Muscle of back (tissue), 3 donors: ENCODE measurements at regions not wholly inside any gene's neighbourhood (a gene's known extent, or its start where the extent isn't known, plus 50 kb on each side); places are given as distances from the start of the nearest gene placed in this dataset.
A peak's percentile ranks its signal among the peaks of the same experiment; 100 is the strongest.
"Not testable (repeated sequence)": the region's sequence is repeated elsewhere in the genome, so short reads cannot be mapped to it uniquely, and the experiment has no call there.

Source experiments
- DNase-seq, 3 donors: peaks; one replicate each; pipeline versions ENCODE4 v3.0.0 to v3.0.0-alpha.2; 2013

DNA sequence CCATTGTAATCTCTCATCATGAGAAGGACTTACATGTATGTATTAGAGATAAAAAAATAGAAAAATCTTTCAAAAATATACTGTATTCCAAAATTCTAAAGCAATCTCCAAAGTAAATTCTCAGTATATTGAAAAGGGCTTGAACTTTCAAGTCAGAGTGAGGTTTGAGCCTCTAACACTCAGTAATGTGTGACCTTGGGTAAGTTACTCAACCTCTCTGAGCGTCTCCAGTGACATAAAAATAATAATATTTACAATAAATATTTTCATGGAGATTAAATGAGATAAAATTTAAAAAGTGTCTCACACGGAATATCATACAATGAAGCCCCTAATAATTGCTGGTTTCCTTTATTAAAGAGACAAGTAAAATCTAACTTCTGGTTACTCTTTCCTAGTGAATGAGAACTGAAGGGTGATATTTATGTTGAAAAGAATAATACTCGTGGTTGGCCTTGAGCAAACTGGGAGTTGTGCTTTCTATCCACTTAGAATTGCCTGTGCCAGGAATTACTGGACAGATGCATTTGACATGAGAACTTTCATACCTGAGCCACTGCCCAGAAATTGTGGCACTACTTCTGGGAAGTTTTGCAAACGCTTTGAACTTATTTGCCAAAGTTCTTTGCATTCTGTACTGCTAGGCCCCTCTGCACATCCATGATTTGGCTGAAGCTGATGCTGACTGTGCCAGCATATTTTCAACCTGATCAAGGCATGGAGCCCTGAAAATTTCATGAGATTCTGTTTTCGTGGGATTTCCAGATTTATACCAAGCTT lies 933.7 kb downstream of the GALC start:
- DNase-seq, result peak in 2 of 3 donors; percentile 63 to 72

DNA sequence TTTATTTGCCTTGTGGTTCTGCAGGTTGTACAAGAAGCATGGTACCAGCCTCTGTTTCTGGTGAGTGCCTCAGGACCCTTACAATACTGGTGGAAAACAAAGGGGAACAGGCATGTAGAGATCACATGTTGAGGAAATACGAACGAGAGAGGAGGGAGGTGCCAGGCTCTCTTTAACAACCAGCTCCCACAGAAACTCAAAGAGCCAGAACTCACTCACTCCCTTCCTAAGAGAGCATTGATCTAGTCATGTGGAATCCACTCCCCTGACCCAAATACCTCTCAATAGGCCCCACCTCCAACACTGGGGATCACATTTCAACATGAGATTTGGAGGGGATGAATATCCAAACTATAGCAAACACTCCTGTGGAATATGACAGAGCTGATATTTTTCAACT lies 938.0 kb downstream of the GALC start:
- no peak for DNase-seq

DNA sequence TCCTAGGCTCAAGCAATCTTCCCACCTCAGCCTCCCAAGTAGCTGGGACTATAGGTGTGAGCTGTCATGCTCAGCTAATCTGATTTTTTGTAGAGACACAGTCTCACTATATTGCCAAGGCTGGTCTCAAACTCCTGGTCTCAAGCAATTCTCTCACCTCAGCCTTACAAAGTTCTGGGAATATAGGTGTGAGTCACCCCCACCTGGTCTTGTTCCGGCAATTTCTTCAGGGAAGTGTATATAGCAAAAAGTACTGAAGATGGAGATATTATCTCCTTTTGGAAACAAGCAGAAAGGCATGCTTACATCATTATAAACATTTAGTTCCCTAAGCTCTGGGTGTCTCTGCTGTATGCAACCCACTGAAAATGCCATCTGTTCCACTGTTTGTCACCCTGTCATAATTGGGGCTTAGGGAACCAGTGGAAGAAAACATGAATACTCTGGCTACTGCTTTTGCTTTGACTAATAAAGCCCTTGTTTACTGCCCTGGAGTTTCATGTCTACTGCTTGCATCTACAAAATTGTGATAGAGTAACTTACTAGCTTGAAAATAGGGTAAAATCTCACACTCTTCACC lies 940.2 kb downstream of the GALC start:
- peak in 1 of 3 donors; percentile 17 for DNase-seq

DNA sequence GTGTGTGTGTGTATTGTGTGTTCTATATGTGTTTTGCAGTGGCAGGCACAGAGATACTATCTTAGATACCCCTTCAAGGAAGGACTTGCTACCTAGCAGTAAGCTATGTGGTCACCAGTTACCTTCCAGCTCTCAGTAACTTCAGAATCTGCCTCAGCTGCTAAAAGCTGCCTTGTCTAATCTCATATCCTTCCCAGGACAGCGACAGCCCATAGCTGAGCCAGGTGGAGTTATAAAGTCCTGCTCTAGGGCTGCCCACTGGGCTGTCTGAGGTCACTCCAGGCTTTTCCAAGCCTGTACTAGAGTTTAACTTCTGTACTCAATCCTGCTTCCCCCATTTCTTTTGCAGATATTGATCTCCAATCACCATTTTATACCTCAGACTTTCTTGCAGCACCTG lies 942.6 kb downstream of the GALC start:
- no peak for DNase-seq

- no peak for DNase-seq
Measured at GRCh38 chr14:87049950-87050349, 943.0 kb downstream of the GALC start.

- no peak for DNase-seq
Measured at GRCh38 chr14:87046960-87047359, 946.0 kb downstream of the GALC start.

DNA sequence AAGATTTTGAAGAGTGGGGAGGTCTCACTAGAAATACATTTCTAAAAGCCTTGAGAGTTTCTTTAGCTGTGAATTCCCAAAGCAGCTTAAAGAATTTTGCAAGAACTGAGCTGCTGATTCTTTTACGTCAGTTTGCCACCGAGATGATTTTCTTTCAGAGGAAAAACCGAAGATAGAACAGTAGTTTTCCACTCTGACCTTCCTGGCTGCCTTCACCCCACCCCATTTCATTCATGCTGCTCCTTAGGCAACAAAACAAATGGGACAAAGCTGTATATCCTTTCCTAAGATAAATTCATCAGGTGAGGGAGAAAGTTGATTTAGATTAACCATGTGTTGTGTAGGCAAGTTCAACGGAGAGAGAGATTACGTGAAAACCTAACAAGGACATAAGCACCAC lies 947.0 kb downstream of the GALC start:
- no peak for DNase-seq

GRCh38 chr14:87045246-87045645 lies 947.7 kb downstream of the GALC start:
- DNase-seq, result peak in 1 of 3 donors; percentile 49

GRCh38 chr14:87044807-87045206 lies 948.2 kb downstream of the GALC start:
- peak in 1 of 3 donors; percentile 26 for DNase-seq

- DNase-seq, result no peak
Measured at GRCh38 chr14:87043667-87044200, 949.2 kb downstream of the GALC start.

DNA sequence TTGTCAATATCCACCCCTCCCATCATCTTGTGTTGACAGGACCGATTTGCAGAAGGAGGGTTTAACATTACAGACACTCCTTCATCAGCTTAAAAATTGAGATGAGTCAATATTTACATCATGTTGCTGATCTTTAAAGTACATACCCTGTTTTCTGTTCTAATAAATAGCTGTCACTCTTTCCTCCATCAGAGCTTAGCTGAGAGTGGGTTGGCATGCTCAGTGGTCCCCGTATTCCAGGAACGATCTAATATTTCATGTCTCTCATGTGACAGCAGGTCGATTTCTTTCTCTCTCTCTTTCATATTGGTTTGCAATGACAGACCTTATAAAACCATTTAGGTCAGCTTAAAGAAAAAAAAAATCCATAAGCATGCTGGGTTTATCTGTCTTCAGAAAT lies 950.6 kb downstream of the GALC start:
- no peak for DNase-seq

GRCh38 chr14:87041290-87042020 lies 951.5 kb downstream of the GALC start:
- no peak for DNase-seq

GRCh38 chr14:87034680-87035079 lies 958.3 kb downstream of the GALC start:
- DNase-seq, result no peak

- DNase-seq, result no peak
Measured at GRCh38 chr14:87030197-87030596, 962.8 kb downstream of the GALC start.

DNA sequence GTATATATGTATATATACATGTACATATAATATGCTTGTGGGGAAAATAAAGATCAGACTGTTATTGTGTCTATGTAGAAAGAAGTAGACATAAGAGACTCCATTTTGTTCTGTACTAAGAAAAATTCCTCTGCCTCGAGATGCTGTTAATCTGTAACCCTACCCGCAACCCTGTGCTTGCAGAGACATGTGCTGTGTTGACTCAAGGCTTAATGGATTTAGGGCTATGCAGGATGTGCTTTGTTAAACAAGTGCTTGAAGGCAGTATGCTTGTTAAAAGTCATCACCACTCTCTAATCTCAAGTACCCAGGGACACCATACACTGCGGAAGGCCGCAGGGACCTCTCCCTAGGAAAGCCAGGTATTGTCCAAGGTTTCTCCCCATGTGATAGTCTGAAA lies 972.9 kb downstream of the GALC start:
- not testable (repeated sequence) for DNase-seq

DNA sequence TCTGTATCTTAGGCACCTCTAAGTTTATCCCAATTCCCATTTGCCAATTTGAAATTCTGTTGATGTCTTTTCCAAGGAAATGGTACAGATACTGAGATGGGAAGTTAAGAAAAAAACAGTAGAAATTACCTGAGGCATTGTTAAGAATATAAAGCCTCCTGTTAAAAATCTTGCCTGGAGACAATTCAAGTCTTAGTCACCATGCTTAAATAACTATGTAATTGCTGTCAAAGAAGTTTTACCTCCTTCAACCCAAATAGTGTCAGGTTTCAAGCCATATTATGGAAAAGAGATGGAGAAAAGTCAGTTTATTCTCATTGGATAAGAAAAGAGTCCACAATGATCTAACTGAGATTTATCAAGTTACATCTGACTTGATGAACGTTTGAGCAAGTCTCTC lies 974.7 kb downstream of the GALC start:
- DNase-seq, result no peak

- DNase-seq, result no peak
Measured at GRCh38 chr14:87017335-87017734, 975.6 kb downstream of the GALC start.

DNA sequence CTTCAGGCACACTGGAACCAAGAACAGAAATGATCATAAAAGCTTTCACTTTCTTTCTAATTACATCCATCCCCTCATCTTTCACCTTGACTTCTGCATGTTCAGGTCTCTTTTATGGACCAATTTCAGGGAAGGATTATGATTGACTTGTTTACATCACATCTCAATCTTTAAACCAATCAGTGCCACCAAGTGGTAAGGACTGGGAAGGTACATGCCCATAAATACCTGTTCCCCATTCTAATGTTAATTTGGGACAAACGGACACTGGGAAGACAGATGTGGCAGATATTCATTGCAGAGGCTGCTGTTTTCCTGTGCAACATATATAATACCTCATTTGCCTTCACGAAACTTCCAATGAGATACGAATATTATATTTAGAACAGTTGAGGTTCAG lies 978.1 kb downstream of the GALC start:
- DNase-seq, result no peak

DNA sequence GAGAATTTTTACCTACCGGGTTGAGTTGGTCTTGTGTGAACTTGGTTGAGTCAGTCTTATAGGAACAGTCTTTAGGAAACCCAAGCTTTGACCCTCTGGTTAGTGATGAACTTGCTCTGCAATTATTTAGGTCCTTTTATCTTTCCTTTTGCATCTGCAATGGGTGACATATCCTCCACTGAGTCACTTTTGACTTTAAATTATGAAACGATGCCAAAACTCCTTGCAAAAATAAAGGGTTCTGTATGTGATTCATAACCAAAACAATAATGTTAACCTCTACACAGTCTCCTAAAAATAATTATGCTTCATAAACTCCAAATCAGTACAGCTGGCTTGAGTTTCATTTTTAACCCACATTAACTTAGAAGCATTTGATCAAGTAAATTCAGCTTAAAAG lies 979.4 kb downstream of the GALC start:
- peak in 1 of 3 donors; percentile 76 for DNase-seq

DNA sequence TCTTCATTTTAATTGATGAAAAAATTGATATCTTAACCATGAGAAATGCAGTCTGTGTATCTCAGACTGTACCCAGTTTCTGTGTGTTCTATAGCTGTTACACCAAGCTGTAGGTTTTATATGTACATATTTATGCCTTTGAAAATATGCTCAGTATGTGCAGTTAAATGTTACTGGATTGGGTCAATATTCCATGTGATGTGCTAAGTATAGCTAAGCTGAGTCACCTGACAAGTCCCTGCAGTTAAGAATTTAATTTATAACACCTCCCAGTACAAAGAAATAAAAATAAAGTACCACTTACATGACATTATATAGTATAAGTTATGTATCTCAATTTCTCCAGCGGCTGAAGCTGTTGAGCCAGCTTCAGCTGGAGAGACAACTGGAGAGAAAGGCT lies 984.0 kb downstream of the GALC start:
- no peak for DNase-seq

DNA sequence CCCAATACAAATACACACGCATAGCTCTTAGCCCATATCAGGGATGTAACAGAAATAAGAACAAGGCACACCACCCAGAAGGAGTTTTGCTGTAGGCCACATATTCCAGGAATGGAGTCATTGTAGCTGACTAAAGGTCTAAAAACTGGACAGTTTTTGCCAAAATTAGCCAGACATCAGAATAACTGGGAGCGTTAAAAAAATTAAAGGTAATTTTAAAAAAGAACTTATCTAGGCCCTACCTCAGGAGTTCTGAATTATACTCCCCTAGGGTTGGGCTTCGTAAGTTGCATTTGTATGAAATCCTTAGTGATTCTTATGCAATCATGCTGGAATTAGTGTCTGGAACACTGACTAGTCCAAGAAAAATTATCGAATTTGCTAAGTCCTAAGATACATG lies 987.7 kb downstream of the GALC start:
- no peak for DNase-seq

DNA sequence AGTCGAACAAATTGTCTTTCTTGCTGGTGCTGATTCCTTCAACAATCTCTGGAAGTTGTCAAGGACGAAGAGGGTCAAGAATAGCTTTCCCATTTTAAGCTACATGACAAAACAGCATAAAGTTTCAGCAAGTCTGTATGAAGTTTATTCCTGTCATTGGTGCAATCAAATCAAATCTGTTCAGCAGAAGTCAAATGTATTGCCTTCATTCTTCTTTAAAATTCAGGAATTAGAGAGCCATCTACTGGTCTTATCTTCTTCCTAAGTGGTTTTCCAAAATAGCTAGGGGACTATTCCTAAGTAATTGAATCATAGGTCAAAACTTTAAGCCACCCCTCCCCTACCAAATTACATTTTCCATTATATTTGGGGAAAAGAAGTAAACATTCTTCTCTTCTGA lies 990.2 kb downstream of the GALC start:
- DNase-seq, result peak; percentile 16 to 55 (median 36)

- DNase-seq, result no peak
Measured at GRCh38 chr14:87001333-87001732, 991.6 kb downstream of the GALC start.
